Activated CD4-positive, alpha-beta T cell treated with anti-CD3 and anti-CD28 coated beads, Interleukin-2, amount 50 U/mL, for 16 hours (primary cell): ENCODE measurements at regions not wholly inside any gene's neighbourhood (a gene's known extent, or its start where the extent isn't known, plus 50 kb on each side); places are given as distances from the start of the nearest gene placed in this dataset.
A peak's percentile ranks its signal among the peaks of the same experiment; 100 is the strongest.

Source experiments
- DNase-seq: peaks from one replicate; pipeline ENCODE4 v3.0.0-alpha.2; 2020

GRCh38 chr13:73997964-73998363 is 136.2 kb downstream of the KLF12 start:
- DNase-seq, result no peak

GRCh38 chr13:73996569-73996968 is 137.6 kb downstream of the KLF12 start:
- no peak for DNase-seq

DNA sequence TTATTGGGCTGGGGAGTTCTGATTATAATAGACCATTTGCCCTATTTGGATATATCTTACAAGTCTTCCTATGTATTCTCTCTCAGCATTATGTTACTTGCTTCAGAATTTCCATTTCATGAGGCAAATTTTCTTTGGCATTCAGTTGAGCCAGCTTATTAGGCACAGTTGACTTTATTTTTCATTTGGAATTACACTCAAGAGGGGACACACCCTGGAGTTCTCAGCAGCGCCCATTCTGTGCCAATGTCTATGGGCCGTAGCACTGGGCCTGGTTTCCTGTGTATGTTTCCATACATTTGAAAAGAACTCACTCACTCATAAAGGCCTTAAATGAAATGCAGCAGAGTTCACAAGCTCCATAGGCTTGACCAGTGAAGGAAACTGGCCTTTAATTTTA is 138.5 kb downstream of the KLF12 start:
- DNase-seq, result no peak

GRCh38 chr13:73993661-73994060 is 140.5 kb downstream of the KLF12 start:
- no peak for DNase-seq

- no peak for DNase-seq
Measured at GRCh38 chr13:73991884-73992283, 142.3 kb downstream of the KLF12 start.

GRCh38 chr13:73991384-73991783 is 142.8 kb downstream of the KLF12 start:
- no peak for DNase-seq

DNA sequence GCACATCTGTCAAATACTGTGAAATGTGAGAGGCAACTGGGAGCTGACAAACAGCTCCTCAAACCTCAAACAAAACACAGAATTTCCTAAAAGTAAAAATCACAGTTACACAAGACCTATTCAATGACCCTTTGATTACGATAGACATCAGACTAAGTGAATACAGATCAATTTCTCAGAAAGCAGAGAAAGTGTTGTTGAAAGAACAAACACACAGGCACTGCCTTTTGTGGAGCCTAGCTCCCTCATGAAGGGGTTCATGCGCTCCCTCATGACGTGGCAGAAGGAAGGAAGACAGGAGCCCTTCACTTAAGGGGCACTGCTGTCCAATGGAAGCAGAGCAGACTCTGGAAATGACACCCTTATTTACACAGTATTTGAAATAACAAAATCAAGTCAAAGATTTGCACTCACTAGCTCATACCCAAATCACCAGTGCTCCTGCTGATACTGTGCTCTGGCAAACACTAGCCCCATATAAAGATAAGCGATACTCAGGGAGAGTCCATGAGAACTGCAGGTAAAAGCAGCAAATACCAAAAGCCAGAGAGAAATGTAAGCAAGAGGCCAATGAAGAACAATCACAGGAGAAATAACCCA is 144.9 kb downstream of the KLF12 start:
- DNase-seq, result no peak

GRCh38 chr13:73988461-73988860 is 145.7 kb downstream of the KLF12 start:
- DNase-seq, result no peak

DNA sequence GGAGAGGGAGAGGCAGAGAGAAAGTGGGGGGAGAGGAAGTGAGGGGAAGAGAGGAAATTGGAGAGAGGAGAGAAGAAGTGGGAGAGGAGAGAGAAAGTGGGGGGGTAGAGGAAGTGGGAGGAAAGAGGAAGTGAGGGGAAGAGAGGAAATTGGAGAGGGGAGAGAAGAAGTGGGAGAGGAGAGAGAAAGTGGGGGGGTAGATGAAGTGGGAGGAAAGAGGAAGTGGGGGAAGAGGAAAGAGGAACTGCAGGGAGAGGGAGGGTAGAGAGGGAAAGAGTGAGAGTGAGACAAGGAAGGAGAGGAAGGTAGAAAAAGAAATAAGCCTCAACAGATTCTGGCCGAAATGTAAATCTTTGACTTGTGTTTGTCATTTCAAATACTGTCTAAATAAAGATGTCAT is 146.6 kb downstream of the KLF12 start:
- DNase-seq, result no peak

DNA sequence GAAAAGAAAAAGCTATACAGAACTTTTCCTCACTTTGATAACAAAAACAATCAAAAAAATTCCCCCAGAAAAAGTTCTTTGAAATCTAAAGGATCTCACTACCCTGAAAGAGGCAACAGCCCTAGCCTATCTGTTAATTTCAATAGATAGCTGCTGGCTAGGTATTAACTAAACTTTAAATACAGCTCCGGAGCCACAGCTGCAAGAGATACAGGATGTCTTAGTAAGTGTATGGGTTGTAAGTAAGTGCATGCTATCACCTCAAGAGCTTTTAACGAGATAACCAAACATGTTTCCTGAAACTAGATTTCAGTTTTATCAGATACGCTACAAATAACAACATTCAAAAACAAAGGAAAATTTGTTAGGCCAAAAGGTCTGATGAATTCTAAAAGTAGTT is 148.4 kb downstream of the KLF12 start:
- DNase-seq, result no peak

GRCh38 chr13:73984949-73985691 is 149.1 kb downstream of the KLF12 start:
- peak; percentile 34 for DNase-seq

DNA sequence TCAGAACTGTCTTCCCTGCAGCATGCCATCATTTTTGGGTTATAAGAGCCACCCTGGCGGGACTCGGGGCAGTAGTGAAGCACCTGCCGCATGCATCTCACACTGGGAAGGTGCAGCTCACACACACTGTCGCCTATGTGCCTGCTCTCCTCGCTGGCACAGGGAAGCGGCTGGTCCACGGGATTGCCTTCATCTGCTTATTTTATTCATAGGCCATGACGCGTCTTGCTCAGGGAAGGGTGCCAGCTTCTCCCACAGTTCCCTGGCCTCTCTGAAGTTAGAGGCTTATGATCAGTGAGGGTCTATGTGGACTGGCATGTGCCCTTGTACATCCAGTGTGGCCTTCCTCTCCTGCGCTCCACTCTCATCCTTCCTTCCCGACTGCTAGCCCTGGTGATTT is 150.0 kb downstream of the KLF12 start:
- no peak for DNase-seq

DNA sequence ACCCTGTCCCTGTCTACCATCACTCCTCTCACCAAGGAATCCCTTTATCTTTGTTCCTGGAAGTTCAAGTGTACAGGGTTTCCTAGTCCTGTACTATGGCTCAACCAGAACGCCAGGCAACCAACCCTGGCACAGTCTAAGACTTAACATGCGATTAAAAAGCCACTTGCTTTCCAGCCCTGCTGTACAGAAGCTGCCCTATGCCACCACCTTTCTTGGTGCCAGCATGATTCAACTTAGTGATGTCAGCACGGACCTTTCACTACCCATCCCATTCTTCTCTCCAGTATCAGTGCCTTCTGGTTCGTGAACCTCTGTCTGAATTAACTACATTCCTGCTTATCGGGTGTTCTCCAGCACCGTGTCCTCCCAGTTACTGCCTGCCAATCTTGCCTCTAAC is 151.1 kb downstream of the KLF12 start:
- no peak for DNase-seq

DNA sequence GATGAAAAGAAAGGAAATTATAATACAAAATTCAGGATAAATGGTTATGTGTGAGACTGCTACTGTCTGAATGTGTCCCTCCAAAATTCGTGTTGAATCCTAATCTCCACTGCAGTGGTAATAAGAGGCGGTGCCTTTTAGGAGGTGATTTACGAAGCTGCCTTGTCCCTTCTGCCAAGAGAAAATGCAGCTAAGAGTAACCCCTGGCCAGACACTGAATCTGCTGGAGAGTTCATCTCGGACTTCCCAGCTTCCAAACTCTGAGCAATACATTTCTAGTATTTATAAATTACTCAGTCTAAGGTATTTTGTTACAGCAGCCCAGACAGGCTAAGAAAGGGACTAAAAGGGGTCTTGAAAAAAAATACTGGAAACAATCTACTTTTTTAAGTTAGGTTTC is 152.6 kb downstream of the KLF12 start:
- no peak for DNase-seq

DNA sequence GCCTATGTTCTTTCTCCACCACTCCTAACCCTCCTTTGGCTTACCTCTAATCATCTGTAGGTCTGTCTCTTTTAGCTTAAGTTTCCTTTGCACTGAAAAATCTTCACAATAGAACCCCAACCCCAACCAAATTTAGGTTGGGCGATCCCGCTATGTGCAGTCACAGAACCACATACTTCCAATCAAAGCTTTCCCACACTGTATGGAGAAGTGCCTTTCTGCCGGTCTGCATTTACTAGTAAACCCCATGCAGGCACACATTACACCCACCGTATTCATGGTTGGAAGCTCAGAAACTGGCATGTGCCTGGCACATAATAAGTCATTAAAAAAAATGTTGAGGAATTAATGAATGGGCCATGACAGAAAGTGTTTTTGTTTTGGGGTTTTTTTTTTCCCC is 158.4 kb downstream of the KLF12 start:
- no peak for DNase-seq

GRCh38 chr13:73974051-73974450 is 160.2 kb downstream of the KLF12 start:
- no peak for DNase-seq

- DNase-seq, result no peak
Measured at GRCh38 chr13:73973156-73973555, 161.0 kb downstream of the KLF12 start.

DNA sequence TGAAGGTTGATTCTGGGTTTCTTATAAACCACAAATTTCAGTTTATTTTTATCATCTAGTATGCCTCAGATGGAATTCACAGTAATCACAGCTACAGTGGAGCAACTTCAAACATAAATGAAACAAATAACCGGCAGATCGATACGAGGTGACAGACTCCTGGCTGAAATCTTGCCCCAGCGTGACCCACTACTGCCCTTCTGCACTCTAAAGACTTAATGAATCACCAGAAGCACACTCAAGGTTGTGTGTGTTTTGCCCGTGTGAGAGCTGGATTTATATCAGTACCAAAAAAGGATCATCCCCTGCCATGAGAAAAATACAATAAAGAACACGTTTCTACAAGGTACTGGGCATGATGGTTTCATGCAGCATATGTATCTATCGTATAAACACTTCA is 161.7 kb downstream of the KLF12 start:
- DNase-seq, result no peak

DNA sequence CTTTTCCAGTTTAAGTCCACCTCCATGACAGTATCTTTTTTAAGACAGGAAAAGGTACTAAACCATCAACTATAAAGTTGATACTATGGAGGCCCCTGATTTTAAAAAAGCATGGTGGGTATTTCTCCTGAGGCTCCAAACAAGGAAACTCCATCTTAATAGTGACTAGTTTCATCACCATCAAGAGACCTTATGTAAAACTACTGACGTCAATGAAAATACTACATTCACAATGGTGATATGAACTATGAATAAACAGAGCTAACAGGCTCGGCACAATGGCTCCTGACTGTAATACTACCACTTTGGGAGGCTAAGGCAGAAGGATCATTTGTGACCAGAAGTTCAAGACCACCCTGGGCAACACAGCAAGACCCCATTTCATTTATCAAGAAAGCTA is 162.7 kb downstream of the KLF12 start:
- DNase-seq, result no peak

- DNase-seq, result no peak
Measured at GRCh38 chr13:73970421-73971055, 163.7 kb downstream of the KLF12 start.

- DNase-seq, result no peak
Measured at GRCh38 chr13:73967397-73968165, 166.6 kb downstream of the KLF12 start.

- DNase-seq, result no peak
Measured at GRCh38 chr13:73966331-73966730, 167.9 kb downstream of the KLF12 start.

- no peak for DNase-seq
Measured at GRCh38 chr13:73962284-73962683, 171.9 kb downstream of the KLF12 start.

- no peak for DNase-seq
Measured at GRCh38 chr13:73961181-73961580, 173.0 kb downstream of the KLF12 start.
